Hepatocyte (in vitro differentiated cells): ENCODE measurements at regions not wholly inside any gene's neighbourhood (a gene's known extent, or its start where the extent isn't known, plus 50 kb on each side); places are given as distances from the start of the nearest gene placed in this dataset.
"Not testable (repeated sequence)": the region's sequence is repeated elsewhere in the genome, so short reads cannot be mapped to it uniquely, and the experiment has no call there.

ENCODE experiments used
- EZH2 ChIP-seq: fragments of 200-600 bp; sonication (generic); IDR thresholded peaks from 2 replicates; pipeline ENCODE4 v1.6.1; 2016; ENCODE audit warnings: antibody characterized with exemption, mild to moderate bottlenecking, borderline replicate concordance
- TF ChIP-seq, protein P1 (sequence below): fragments of 200-600 bp; sonication (generic); IDR thresholded peaks from 2 replicates; pipeline ENCODE4 v1.5.1; 2016; ENCODE audit warnings: antibody characterized with exemption, mild to moderate bottlenecking; ENCODE audit not compliant: poor library complexity

DNA sequence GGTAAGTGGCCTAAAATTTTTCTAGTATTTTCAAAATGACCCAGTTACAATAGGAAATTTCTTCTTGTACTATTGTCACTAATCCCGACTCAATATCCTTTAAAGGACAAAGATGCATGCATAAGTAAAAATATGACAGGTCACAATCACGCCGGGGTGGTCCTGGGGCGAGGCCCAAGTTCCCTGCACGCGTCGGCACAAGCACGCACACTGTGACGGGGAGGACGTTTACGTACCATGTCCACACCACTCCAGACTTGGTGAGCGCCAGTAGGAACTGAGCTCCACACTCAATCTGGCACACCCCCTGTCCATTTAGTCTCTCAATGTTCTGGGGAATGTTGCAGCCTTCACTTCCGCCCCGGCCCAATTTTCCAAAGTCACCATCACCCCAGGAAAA is 128.7 kb downstream of the GOLGA6L22 start:
- TF ChIP-seq EZH2 = not testable (repeated sequence)
- TF ChIP-seq, protein P1, sequence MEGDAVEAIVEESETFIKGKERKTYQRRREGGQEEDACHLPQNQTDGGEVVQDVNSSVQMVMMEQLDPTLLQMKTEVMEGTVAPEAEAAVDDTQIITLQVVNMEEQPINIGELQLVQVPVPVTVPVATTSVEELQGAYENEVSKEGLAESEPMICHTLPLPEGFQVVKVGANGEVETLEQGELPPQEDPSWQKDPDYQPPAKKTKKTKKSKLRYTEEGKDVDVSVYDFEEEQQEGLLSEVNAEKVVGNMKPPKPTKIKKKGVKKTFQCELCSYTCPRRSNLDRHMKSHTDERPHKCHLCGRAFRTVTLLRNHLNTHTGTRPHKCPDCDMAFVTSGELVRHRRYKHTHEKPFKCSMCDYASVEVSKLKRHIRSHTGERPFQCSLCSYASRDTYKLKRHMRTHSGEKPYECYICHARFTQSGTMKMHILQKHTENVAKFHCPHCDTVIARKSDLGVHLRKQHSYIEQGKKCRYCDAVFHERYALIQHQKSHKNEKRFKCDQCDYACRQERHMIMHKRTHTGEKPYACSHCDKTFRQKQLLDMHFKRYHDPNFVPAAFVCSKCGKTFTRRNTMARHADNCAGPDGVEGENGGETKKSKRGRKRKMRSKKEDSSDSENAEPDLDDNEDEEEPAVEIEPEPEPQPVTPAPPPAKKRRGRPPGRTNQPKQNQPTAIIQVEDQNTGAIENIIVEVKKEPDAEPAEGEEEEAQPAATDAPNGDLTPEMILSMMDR = not testable (repeated sequence)
